Upper lobe of right lung (tissue), 1 donor: ENCODE measurements at regions not wholly inside any gene's neighbourhood (a gene's known extent, or its start where the extent isn't known, plus 50 kb on each side); places are given as distances from the start of the nearest gene placed in this dataset.

Experiments
- ATAC-seq: fragments of 200-7000 bp; cut with Tn5 transposase; one replicate; pipeline ENCODE4 v1.9.1; 2020; ENCODE audit warnings: mild to moderate bottlenecking, moderate library complexity
- DNase-seq: peaks from one replicate; pipeline ENCODE4 v3.0.0-alpha.2; 2020
- H3K27ac ChIP-seq: fragments of 200-600 bp; one replicate; pipeline ENCODE4 v1.8.0; 2022
- H3K27me3 ChIP-seq: fragments of 200-600 bp; one replicate; pipeline ENCODE4 v1.8.0; 2022; ENCODE audit warnings: mild to moderate bottlenecking
- H3K36me3 ChIP-seq: fragments of 200-600 bp; one replicate; pipeline ENCODE4 v1.8.0; 2022
- H3K4me1 ChIP-seq: fragments of 200-600 bp; one replicate; pipeline ENCODE4 v1.8.0; 2022
- H3K4me3 ChIP-seq: fragments of 200-600 bp; one replicate; pipeline ENCODE4 v1.8.0; 2022; ENCODE audit warnings: mild to moderate bottlenecking
- H3K9me3 ChIP-seq: fragments of 200-600 bp; one replicate; pipeline ENCODE4 v1.8.0; 2022
- intact Hi-C: fragments of 100-400 bp; cut with DNase I; formaldehyde crosslinking; loops from one replicate; pipeline ENCODE4 v1.11.0; 2022
- TF ChIP-seq, protein P1 (sequence below): fragments of 200-600 bp; IDR thresholded peaks from one replicate; pipeline ENCODE4 v1.8.0; 2022; ENCODE audit warnings: antibody characterized with exemption
- donor health status: DM: no; HTN: yes; CAD: no; lungs with severe emphysema.

DNA sequence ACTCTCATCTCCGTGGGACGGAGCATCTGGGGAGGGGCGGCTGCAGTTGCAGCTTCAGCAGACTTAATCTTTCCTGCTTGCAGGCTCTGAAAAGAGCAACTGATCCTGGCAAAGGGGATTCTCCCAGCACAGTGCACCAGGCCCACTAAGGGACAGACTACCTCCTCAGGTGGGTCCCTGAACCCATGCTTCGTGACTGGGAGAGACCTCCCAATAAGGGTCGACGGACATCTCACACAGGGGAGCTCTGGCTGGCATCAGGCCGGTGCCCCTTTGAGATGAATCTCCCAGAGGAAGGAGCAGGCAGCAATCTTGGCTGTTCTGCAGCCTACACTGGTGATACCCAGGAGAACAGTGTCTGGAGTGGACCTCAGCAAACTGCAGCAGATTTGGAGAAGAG, 303.3 kb upstream of the FGF16 start:
- intact Hi-C loops, result no loop called here

GRCh38 chrX:77160301-77160700, 286.9 kb upstream of the FGF16 start:
- Histone ChIP-seq H3K27ac (no peak overlapping the region), H3K4me3 (no peak overlapping the region), H3K9me3 (no peaks in the 10 kb centered on the region), H3K27me3 (no peaks in the 10 kb centered on the region), H3K4me1 (no peaks in the 10 kb centered on the region), H3K36me3 (no peaks in the 10 kb centered on the region)
- no peak for ATAC-seq
- peak; percentile 48 for DNase-seq
- intact Hi-C loops, result no loop called here
- TF ChIP-seq, protein P1, sequence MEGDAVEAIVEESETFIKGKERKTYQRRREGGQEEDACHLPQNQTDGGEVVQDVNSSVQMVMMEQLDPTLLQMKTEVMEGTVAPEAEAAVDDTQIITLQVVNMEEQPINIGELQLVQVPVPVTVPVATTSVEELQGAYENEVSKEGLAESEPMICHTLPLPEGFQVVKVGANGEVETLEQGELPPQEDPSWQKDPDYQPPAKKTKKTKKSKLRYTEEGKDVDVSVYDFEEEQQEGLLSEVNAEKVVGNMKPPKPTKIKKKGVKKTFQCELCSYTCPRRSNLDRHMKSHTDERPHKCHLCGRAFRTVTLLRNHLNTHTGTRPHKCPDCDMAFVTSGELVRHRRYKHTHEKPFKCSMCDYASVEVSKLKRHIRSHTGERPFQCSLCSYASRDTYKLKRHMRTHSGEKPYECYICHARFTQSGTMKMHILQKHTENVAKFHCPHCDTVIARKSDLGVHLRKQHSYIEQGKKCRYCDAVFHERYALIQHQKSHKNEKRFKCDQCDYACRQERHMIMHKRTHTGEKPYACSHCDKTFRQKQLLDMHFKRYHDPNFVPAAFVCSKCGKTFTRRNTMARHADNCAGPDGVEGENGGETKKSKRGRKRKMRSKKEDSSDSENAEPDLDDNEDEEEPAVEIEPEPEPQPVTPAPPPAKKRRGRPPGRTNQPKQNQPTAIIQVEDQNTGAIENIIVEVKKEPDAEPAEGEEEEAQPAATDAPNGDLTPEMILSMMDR, result peak; percentile 22

More for the DNA sequence above, 303.3 kb upstream of the FGF16 start:
- no peaks in the 10 kb centered on the region for H3K27me3 ChIP-seq
- TF ChIP-seq, protein P1, result no peak
- H3K36me3 ChIP-seq, result no peaks in the 10 kb centered on the region
- no peak overlapping the region for H3K27ac ChIP-seq
- no peaks in the 10 kb centered on the region for H3K9me3 ChIP-seq
- H3K4me1 ChIP-seq, result no peaks in the 10 kb centered on the region
- no peak overlapping the region for H3K4me3 ChIP-seq
- DNase-seq (no peak), ATAC-seq (no peak)

DNA sequence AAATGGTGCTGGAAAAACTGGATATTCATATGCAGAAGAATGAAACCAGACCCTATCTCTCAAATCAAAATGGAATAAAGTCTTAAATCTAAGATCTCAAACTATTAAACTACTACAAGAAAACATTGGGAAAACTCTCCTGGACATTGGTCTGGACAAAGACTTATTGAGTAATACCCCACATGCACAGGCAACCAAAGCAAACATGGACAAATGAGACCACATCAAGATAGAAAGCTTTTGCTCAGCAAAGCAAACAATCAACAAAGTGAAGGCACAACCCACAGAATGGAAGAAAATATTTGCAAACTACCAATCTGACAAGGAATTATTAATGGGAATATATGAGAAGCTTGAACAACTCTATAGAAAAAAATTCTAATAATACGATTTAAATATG, 284.4 kb upstream of the FGF16 start:
- no peaks in the 10 kb centered on the region for H3K4me1 ChIP-seq
- DNase-seq, result no peak
- H3K27me3 ChIP-seq, result no peaks in the 10 kb centered on the region
- H3K27ac ChIP-seq, result no peak overlapping the region
- no peak for ATAC-seq
- H3K9me3 ChIP-seq, result no peaks in the 10 kb centered on the region
- intact Hi-C loops, result no loop called here
- H3K36me3 ChIP-seq, result no peaks in the 10 kb centered on the region
- TF ChIP-seq, protein P1, result no peak
- H3K4me3 ChIP-seq, result no peak overlapping the region

- Histone ChIP-seq H3K27me3 (no peaks in the 10 kb centered on the region), H3K4me1 (no peaks in the 10 kb centered on the region), H3K27ac (no peak overlapping the region), H3K4me3 (no peak overlapping the region), H3K9me3 (no peaks in the 10 kb centered on the region), H3K36me3 (no peaks in the 10 kb centered on the region)
- no peak for ATAC-seq
- no peak for DNase-seq
- intact Hi-C loops, result no loop called here
- TF ChIP-seq, protein P1, result no peak
These were observed 279.2 kb upstream of the FGF16 start for GRCh38 chrX:77167993-77168392.

GRCh38 chrX:77174680-77175519, 272.3 kb upstream of the FGF16 start:
- H3K27me3 ChIP-seq, result no peaks in the 10 kb centered on the region
- DNase-seq, result no peak
- intact Hi-C loops, result no loop called here
- H3K4me3 ChIP-seq, result no peak overlapping the region
- no peaks in the 10 kb centered on the region for H3K4me1 ChIP-seq
- no peaks in the 10 kb centered on the region for H3K36me3 ChIP-seq
- H3K9me3 ChIP-seq, result no peaks in the 10 kb centered on the region
- H3K27ac ChIP-seq, result no peak overlapping the region
- TF ChIP-seq, protein P1, result no peak
- no peak for ATAC-seq
